HepG2 (cell line): ENCODE measurements at regions not wholly inside any gene's neighbourhood (a gene's known extent, or its start where the extent isn't known, plus 50 kb on each side); places are given as distances from the start of the nearest gene placed in this dataset.

ENCODE experiments used
- ATAC-seq: fragments of 200-7000 bp; cut with Tn5 transposase; 3 replicates; pipeline ENCODE4 v1.9.1; 2020; ENCODE audit warnings: mild to moderate bottlenecking, moderate library complexity
- BruUV-seq: library from RNA; stranded (reverse); fragments of 400-500 nt; replicated peaks from 2 replicates; lab custom pipeline; 2021; lab: Mats Ljungman, UMichigan
- CTCF ChIA-PET: fragments of 300-600 bp; formaldehyde crosslinking; extraction: SDS; loops from one replicate; lab custom pipeline; 2021; ENCODE audit warnings: low total read pairs, inconsistent platforms, low intra/inter-chr PET ratio; lab: Yijun Ruan, JAX
- POLR2A ChIA-PET: fragments of 350-600 bp; sonication (Branson Sonifier 250); formaldehyde crosslinking; loops from one replicate; lab custom pipeline; 2020; ENCODE audit warnings: antibody characterized with exemption, inconsistent platforms; lab: Yijun Ruan, JAX
- DNase-seq: peaks from one replicate; pipeline ENCODE4 v3.0.0-alpha.2; 2015; ENCODE audit warnings: low spot score
- FAIRE-seq: peaks from 3 replicates; lab custom pipeline; 2011; peaks lifted over from hg19 to GRCh38; lab: Jason Lieb, UNC
- H2AFZ ChIP-seq: one replicate; pipeline ENCODE4 v1.6.1; 2011; ENCODE audit warnings: low read length, inconsistent platforms
- H3K27ac ChIP-seq: fragments of 300-600 bp; 3 replicates; pipeline ENCODE4 v1.8.0; 2011; ENCODE audit warnings: mixed run types, mild to moderate bottlenecking, mixed read lengths, low read length, inconsistent platforms; ENCODE audit not compliant: insufficient read depth; ENCODE audit errors: extremely low read length
- H3K27me3 ChIP-seq, 2 experiments: fragments of 200-600 bp in 1 of 2; 2 replicates in 1 of 2; 3 replicates in 1 of 2; pipeline versions ENCODE4 v1.6.0 to v1.8.0; 2011; ENCODE audit warnings: low read length in 2 of 2, mild to moderate bottlenecking in 2 of 2, moderate library complexity in 2 of 2, inconsistent platforms in 1 of 2; ENCODE audit not compliant: insufficient read depth in 2 of 2, control insufficient read depth in 1 of 2
- H3K36me3 ChIP-seq, 2 experiments: fragments of 200-600 bp in 1 of 2; replicated peaks in 1 of 2; 2 replicates in 1 of 2; 3 replicates in 1 of 2; pipeline versions ENCODE4 v1.5.1 to v1.8.0; 2011; ENCODE audit warnings: low read length in 2 of 2, inconsistent platforms in 1 of 2; ENCODE audit not compliant: insufficient read depth in 2 of 2, control insufficient read depth in 1 of 2
- H3K4me1 ChIP-seq: 2 replicates; pipeline ENCODE4 v1.5.1; 2012; ENCODE audit warnings: low read length, inconsistent platforms; ENCODE audit not compliant: insufficient read depth
- H3K4me2 ChIP-seq: 2 replicates; pipeline ENCODE4 v1.6.0; 2011; ENCODE audit warnings: low read depth, low read length, inconsistent platforms
- H3K4me3 ChIP-seq, 3 experiments: fragments of 200-600 bp in 1 of 3; sonication (generic), shearing (Covaris generic) in 1 of 3; replicated peaks in 1 of 3; 2 replicates each; pipeline ENCODE4 v1.5.1; 2011 to 2016; ENCODE audit warnings: low read length in 3 of 3, inconsistent platforms in 2 of 3, low read depth in 2 of 3, mild to moderate bottlenecking in 2 of 3, control low read depth in 1 of 3, mixed read lengths in 1 of 3; ENCODE audit not compliant: insufficient read depth in 1 of 3
- H3K79me2 ChIP-seq: one replicate; pipeline ENCODE4 v1.6.1; 2011; ENCODE audit warnings: low read length, inconsistent platforms; ENCODE audit not compliant: insufficient read depth
- H3K9ac ChIP-seq: 2 replicates; pipeline ENCODE4 v1.6.0; 2011; ENCODE audit warnings: mild to moderate bottlenecking, low read depth, low read length, inconsistent platforms; ENCODE audit not compliant: insufficient read depth
- H3K9me3 ChIP-seq: 2 replicates; pipeline ENCODE4 v1.5.1; 2012; ENCODE audit warnings: mild to moderate bottlenecking, low read length
- H4K20me1 ChIP-seq: 2 replicates; pipeline ENCODE4 v1.6.0; 2011; ENCODE audit warnings: inconsistent platforms, mild to moderate bottlenecking, low read length, moderate library complexity; ENCODE audit not compliant: insufficient read depth
- ARNTL ChIP-seq: sonication (generic); formaldehyde crosslinking; IDR thresholded peaks from 2 replicates; pipeline ENCODE4 v1.4.0; 2020; ENCODE audit warnings: mild to moderate bottlenecking, missing genetic modification reagents
- MBD4 ChIP-seq: IDR thresholded peaks from 2 replicates; pipeline ENCODE4 v1.6.1; 2012; ENCODE audit warnings: low read length, inconsistent platforms, borderline replicate concordance
- REPIN1 ChIP-seq: sonication (generic); formaldehyde crosslinking; IDR thresholded peaks from 2 replicates; pipeline ENCODE4 v1.8.0; 2022; ENCODE audit warnings: missing genetic modification reagents, low read depth, mild to moderate bottlenecking, borderline replicate concordance
- RXRB ChIP-seq: IDR thresholded peaks from 2 replicates; pipeline ENCODE4 v1.6.1; 2016; ENCODE audit warnings: borderline replicate concordance, missing genetic modification reagents, missing compliant biosample characterization
- ZNF468 ChIP-seq: sonication (generic); formaldehyde crosslinking; IDR thresholded peaks from 2 replicates; pipeline ENCODE4 v1.8.0; 2022; ENCODE audit warnings: mild to moderate bottlenecking, moderate library complexity, missing genetic modification reagents
- ZNF552 ChIP-seq: sonication (generic); formaldehyde crosslinking; IDR thresholded peaks from 2 replicates; pipeline ENCODE4 v1.9.0; 2022; ENCODE audit warnings: missing genetic modification reagents, mild to moderate bottlenecking, borderline replicate concordance
- WGBS: methylation state at CpG from one replicate; pipeline ENCODE4 v1.1.6; 2017; ENCODE audit warnings: low lambda C conversion rate; 5-methylcytosine and 5-hydroxymethylcytosine counted together
- in situ Hi-C: cut with HindIII; loops from 2 replicates; pipeline ENCODE4 v1.10.0; 2017; ENCODE audit warnings: low pct_unique_long_range_greater_than_20kb; ENCODE audit not compliant: extremely low pct_ligation_motif_present
- intact Hi-C: fragments of 100-400 bp; cut with micrococcal nuclease; formaldehyde crosslinking; loops from one replicate; pipeline ENCODE4 v1.10.0; 2022; ENCODE audit not compliant: unreplicated experiment
- TF ChIP-seq, protein P1 (sequence below): IDR thresholded peaks from 2 replicates; pipeline ENCODE4 v1.6.1; 2016; ENCODE audit warnings: mild to moderate bottlenecking
- TF ChIP-seq, protein P2 (sequence below): sonication (generic); formaldehyde crosslinking; IDR thresholded peaks from 2 replicates; pipeline ENCODE4 v1.4.0; 2020; ENCODE audit warnings: missing genetic modification reagents, borderline replicate concordance

DNA sequence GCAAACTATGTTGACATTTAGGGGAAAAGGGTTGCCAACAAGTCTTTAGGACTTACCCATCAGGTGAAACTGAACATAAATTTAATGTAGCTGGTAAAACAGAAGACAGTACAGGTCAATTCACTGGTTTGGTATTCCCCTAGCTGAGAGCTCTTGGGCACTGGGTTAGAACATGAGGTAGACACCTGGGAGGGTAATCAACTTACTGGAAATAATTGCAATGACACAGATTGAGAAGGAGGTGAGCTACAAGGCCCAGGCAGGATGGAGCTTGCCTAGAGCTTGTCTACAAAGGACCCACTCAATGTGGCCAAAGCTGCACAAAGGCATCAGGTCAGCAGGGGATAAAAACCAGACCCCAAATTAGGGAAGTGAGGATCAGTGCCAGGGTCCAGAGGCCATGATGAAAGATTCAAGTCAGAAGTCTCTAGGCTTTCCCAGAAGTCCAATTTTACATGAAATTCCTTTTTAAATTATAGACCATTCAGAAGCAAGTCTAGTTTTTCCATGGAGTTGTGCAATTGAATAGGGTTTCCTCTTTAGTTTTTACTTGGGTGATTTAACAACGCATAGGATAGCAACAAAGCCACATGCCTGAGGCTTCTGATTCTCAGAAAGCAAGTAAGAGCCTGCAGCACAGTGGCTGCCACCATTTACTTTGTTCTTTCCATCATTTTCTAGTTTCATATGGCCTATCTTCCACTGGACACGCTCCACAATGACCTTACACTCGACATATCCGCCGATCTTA lies 194.0 kb downstream of the NDFIP2 start:
- no peaks in the 10 kb centered on the region for H3K9me3 ChIP-seq
- H3K4me1 ChIP-seq: no peaks in the 10 kb centered on the region
- no peak overlapping the region for H3K4me2 ChIP-seq
- H3K79me2 ChIP-seq: no peaks in the 10 kb centered on the region
- no peak for TF ChIP-seq ZNF468 (CRISPR knock-in tag)
- no peak for TF ChIP-seq ZNF552 (CRISPR knock-in tag)
- TF ChIP-seq RXRB (CRISPR knock-in tag): no peak
- TF ChIP-seq, protein P1, sequence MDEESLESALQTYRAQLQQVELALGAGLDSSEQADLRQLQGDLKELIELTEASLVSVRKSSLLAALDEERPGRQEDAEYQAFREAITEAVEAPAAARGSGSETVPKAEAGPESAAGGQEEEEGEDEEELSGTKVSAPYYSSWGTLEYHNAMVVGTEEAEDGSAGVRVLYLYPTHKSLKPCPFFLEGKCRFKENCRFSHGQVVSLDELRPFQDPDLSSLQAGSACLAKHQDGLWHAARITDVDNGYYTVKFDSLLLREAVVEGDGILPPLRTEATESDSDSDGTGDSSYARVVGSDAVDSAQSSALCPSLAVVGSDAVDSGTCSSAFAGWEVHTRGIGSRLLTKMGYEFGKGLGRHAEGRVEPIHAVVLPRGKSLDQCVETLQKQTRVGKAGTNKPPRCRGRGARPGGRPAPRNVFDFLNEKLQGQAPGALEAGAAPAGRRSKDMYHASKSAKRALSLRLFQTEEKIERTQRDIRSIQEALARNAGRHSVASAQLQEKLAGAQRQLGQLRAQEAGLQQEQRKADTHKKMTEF (CRISPR knock-in tag): no peak
- TF ChIP-seq, protein P2, sequence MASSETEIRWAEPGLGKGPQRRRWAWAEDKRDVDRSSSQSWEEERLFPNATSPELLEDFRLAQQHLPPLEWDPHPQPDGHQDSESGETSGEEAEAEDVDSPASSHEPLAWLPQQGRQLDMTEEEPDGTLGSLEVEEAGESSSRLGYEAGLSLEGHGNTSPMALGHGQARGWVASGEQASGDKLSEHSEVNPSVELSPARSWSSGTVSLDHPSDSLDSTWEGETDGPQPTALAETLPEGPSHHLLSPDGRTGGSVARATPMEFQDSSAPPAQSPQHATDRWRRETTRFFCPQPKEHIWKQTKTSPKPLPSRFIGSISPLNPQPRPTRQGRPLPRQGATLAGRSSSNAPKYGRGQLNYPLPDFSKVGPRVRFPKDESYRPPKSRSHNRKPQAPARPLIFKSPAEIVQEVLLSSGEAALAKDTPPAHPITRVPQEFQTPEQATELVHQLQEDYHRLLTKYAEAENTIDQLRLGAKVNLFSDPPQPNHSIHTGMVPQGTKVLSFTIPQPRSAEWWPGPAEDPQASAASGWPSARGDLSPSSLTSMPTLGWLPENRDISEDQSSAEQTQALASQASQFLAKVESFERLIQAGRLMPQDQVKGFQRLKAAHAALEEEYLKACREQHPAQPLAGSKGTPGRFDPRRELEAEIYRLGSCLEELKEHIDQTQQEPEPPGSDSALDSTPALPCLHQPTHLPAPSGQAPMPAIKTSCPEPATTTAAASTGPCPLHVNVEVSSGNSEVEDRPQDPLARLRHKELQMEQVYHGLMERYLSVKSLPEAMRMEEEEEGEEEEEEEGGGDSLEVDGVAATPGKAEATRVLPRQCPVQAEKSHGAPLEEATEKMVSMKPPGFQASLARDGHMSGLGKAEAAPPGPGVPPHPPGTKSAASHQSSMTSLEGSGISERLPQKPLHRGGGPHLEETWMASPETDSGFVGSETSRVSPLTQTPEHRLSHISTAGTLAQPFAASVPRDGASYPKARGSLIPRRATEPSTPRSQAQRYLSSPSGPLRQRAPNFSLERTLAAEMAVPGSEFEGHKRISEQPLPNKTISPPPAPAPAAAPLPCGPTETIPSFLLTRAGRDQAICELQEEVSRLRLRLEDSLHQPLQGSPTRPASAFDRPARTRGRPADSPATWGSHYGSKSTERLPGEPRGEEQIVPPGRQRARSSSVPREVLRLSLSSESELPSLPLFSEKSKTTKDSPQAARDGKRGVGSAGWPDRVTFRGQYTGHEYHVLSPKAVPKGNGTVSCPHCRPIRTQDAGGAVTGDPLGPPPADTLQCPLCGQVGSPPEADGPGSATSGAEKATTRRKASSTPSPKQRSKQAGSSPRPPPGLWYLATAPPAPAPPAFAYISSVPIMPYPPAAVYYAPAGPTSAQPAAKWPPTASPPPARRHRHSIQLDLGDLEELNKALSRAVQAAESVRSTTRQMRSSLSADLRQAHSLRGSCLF (CRISPR knock-in tag): no peak
- TF ChIP-seq MBD4: no peak
- no peak for TF ChIP-seq REPIN1 (CRISPR knock-in tag)
- TF ChIP-seq ARNTL (CRISPR knock-in tag): no peak
- WGBS: 40% methylated on average over 5 of the region's 5 CpGs
- ATAC-seq (no peak), FAIRE-seq (no peak), DNase-seq (no peak)
- no peak overlapping the region for H3K27ac ChIP-seq
- no peaks in the 10 kb centered on the region for H3K27me3 ChIP-seq
- no peaks in the 10 kb centered on the region for H4K20me1 ChIP-seq
- POLR2A ChIA-PET: no interaction called here
- CTCF ChIA-PET: no interaction called here
- in situ Hi-C loops: loop anchor here (5.0 kb wide), 1 partner anchor 687 kb away; no protein-coding TSS in a partner anchor
- H3K9ac ChIP-seq: no peak overlapping the region
- no peak overlapping the region for H3K4me3 ChIP-seq
- no TSS peak for BruUV-seq
- H3K36me3 ChIP-seq: no peaks in the 10 kb centered on the region
- intact Hi-C loops: loop anchor here (5.0 kb wide), 1 partner anchor 667 kb away; the partner anchor contains the start of gene SPRY2
- H2AFZ ChIP-seq: no peak overlapping the region
